Mesendoderm (in vitro differentiated cells): ENCODE measurements at regions not wholly inside any gene's neighbourhood (a gene's known extent, or its start where the extent isn't known, plus 50 kb on each side); places are given as distances from the start of the nearest gene placed in this dataset.

Experiments used
- DNase-seq: peaks from one replicate; pipeline ENCODE4 v3.0.0; 2013
- H2AK5ac ChIP-seq: 2 replicates; pipeline ENCODE4 v1.6.1; 2013; ENCODE audit warnings: low read length, inconsistent platforms
- H2BK120ac ChIP-seq: 2 replicates; pipeline ENCODE4 v1.6.1; 2013; ENCODE audit warnings: low read depth, mild to moderate bottlenecking, low read length, moderate library complexity, mixed read lengths
- H2BK15ac ChIP-seq: replicated peaks from 2 replicates; pipeline ENCODE4 v1.6.1; 2013; ENCODE audit warnings: low read depth, mild to moderate bottlenecking, moderate library complexity
- H2BK5ac ChIP-seq: 2 replicates; pipeline ENCODE4 v1.6.1; 2013; ENCODE audit warnings: low read length, inconsistent platforms
- H3K18ac ChIP-seq: 2 replicates; pipeline ENCODE4 v1.6.1; 2013; ENCODE audit warnings: mild to moderate bottlenecking, low read length, mixed read lengths
- H3K23ac ChIP-seq: one replicate; pipeline ENCODE4 v1.6.1; 2013; ENCODE audit warnings: low read length
- H3K27ac ChIP-seq: 2 replicates; pipeline ENCODE4 v1.5.1; 2013; ENCODE audit warnings: low read depth, mild to moderate bottlenecking, inconsistent platforms, low read length, moderate library complexity
- H3K27me3 ChIP-seq: 2 replicates; pipeline ENCODE4 v1.6.1; 2013; ENCODE audit warnings: low read length, control low read depth, mild to moderate bottlenecking, inconsistent platforms; ENCODE audit not compliant: insufficient read depth, poor library complexity
- H3K36me3 ChIP-seq: 2 replicates; pipeline ENCODE4 v1.6.1; 2013; ENCODE audit warnings: low read length, inconsistent platforms; ENCODE audit not compliant: control insufficient read depth, insufficient read depth
- H3K4ac ChIP-seq: one replicate; pipeline ENCODE4 v1.6.1; 2013; ENCODE audit warnings: low read depth, mild to moderate bottlenecking, low read length, moderate library complexity
- H3K4me1 ChIP-seq: 2 replicates; pipeline ENCODE4 v1.6.1; 2013; ENCODE audit warnings: low read depth, low read length, inconsistent platforms; ENCODE audit not compliant: control insufficient read depth
- H3K4me2 ChIP-seq: 2 replicates; pipeline ENCODE4 v1.6.1; 2013; ENCODE audit warnings: low read length
- H3K4me3 ChIP-seq: 2 replicates; pipeline ENCODE4 v1.5.1; 2013; ENCODE audit warnings: mild to moderate bottlenecking, low read length
- H3K56ac ChIP-seq: one replicate; pipeline ENCODE4 v1.6.1; 2013; ENCODE audit warnings: low read length
- H3K79me1 ChIP-seq: 2 replicates; pipeline ENCODE4 v1.6.1; 2013; ENCODE audit warnings: low read length, inconsistent platforms
- H3K79me2 ChIP-seq: 2 replicates; pipeline ENCODE4 v1.6.1; 2013; ENCODE audit warnings: mild to moderate bottlenecking, low read length; ENCODE audit not compliant: control insufficient read depth, insufficient read depth
- H3K9ac ChIP-seq: 2 replicates; pipeline ENCODE4 v1.6.1; 2013; ENCODE audit warnings: low read length, inconsistent platforms
- H4K5ac ChIP-seq: one replicate; pipeline ENCODE4 v1.6.1; 2013; ENCODE audit warnings: low read length
- H4K8ac ChIP-seq: one replicate; pipeline ENCODE4 v1.6.1; 2013; ENCODE audit warnings: low read depth, mild to moderate bottlenecking, control low read depth, low read length, moderate library complexity
- WGBS: extraction: QIAGEN DNeasy Blood & Tissue Kit; methylation state at CpG from one replicate; pipeline ENCODE4 v1.1.7; 2013; ENCODE audit warnings: low lambda C conversion rate, missing lambda C conversion rate; ENCODE audit not compliant: insufficient coverage; ENCODE audit errors: extremely low coverage; 5-methylcytosine and 5-hydroxymethylcytosine counted together

GRCh38 chr4:138576684-138577083, 334.5 kb upstream of the SLC7A11 start:
- no peak overlapping the region for H2BK15ac ChIP-seq

GRCh38 chr4:138573246-138573645, 331.1 kb upstream of the SLC7A11 start:
- Histone ChIP-seq H4K5ac (no peak overlapping the region), H3K27me3 (no peaks in the 10 kb centered on the region), H3K4me2 (no peak overlapping the region), H2BK120ac (no peak overlapping the region), H4K8ac (no peak overlapping the region), H2BK15ac (peak overlapping the region; percentile 64), H3K56ac (no peak overlapping the region), H3K79me2 (no peaks in the 10 kb centered on the region), H3K4ac (no peak overlapping the region), H3K4me3 (no peak overlapping the region), H2BK5ac (no peak overlapping the region), H3K9ac (no peak overlapping the region), H3K18ac (no peak overlapping the region), H3K4me1 (no peaks in the 10 kb centered on the region), H3K79me1 (no peaks in the 10 kb centered on the region), H3K36me3 (no peaks in the 10 kb centered on the region), H2AK5ac (no peak overlapping the region), H3K27ac (no peak overlapping the region), H3K23ac (no peak overlapping the region)
- no peak for DNase-seq
- no CpG with 5 or more reads among the region's 3 CpGs for WGBS

More at GRCh38 chr4:138576684-138577083, 334.5 kb upstream of the SLC7A11 start:
- H2BK120ac ChIP-seq = no peak overlapping the region
- no peak overlapping the region for H2AK5ac ChIP-seq
- WGBS = no CpG with 5 or more reads among the region's 3 CpGs
- no peak overlapping the region for H3K56ac ChIP-seq
- H3K9ac ChIP-seq = no peak overlapping the region
- H2BK5ac ChIP-seq = no peak overlapping the region
- DNase-seq = peak; percentile 81
- H3K4me2 ChIP-seq = no peak overlapping the region
- H4K8ac ChIP-seq = no peak overlapping the region
- H3K27me3 ChIP-seq = no peaks in the 10 kb centered on the region
- no peaks in the 10 kb centered on the region for H3K36me3 ChIP-seq
- no peak overlapping the region for H3K27ac ChIP-seq
- no peak overlapping the region for H3K4ac ChIP-seq
- no peaks in the 10 kb centered on the region for H3K79me2 ChIP-seq
- no peaks in the 10 kb centered on the region for H3K4me1 ChIP-seq
- H3K79me1 ChIP-seq = no peaks in the 10 kb centered on the region
- no peak overlapping the region for H3K18ac ChIP-seq
- H3K4me3 ChIP-seq = no peak overlapping the region
- no peak overlapping the region for H4K5ac ChIP-seq
- H3K23ac ChIP-seq = no peak overlapping the region

- no peak overlapping the region for H3K56ac ChIP-seq
- H3K4me2 ChIP-seq = no peak overlapping the region
- H3K9ac ChIP-seq = no peak overlapping the region
- H3K23ac ChIP-seq = no peak overlapping the region
- no peaks in the 10 kb centered on the region for H3K4me1 ChIP-seq
- no peak overlapping the region for H3K4ac ChIP-seq
- no peak overlapping the region for H3K4me3 ChIP-seq
- WGBS = no CpG with 5 or more reads among the region's 2 CpGs
- H3K36me3 ChIP-seq = no peaks in the 10 kb centered on the region
- no peak overlapping the region for H4K5ac ChIP-seq
- H3K18ac ChIP-seq = no peak overlapping the region
- H2BK5ac ChIP-seq = no peak overlapping the region
- H2BK15ac ChIP-seq = no peak overlapping the region
- H4K8ac ChIP-seq = no peak overlapping the region
- H3K27me3 ChIP-seq = no peaks in the 10 kb centered on the region
- H2BK120ac ChIP-seq = no peak overlapping the region
- H3K79me2 ChIP-seq = no peaks in the 10 kb centered on the region
- H3K79me1 ChIP-seq = no peaks in the 10 kb centered on the region
- no peak overlapping the region for H2AK5ac ChIP-seq
- no peak for DNase-seq
- H3K27ac ChIP-seq = no peak overlapping the region
Measured at GRCh38 chr4:138572007-138572406, 329.9 kb upstream of the SLC7A11 start.

- H3K9ac ChIP-seq = no peak overlapping the region
- no peaks in the 10 kb centered on the region for H3K79me1 ChIP-seq
- H3K27ac ChIP-seq = no peak overlapping the region
- H3K4me3 ChIP-seq = no peak overlapping the region
- H3K4me1 ChIP-seq = no peaks in the 10 kb centered on the region
- H2AK5ac ChIP-seq = no peak overlapping the region
- DNase-seq = no peak
- H3K56ac ChIP-seq = no peak overlapping the region
- H3K27me3 ChIP-seq = no peaks in the 10 kb centered on the region
- H2BK5ac ChIP-seq = no peak overlapping the region
- WGBS = no CpG with 5 or more reads among the region's 3 CpGs
- no peak overlapping the region for H2BK15ac ChIP-seq
- no peak overlapping the region for H3K4ac ChIP-seq
- H4K5ac ChIP-seq = no peak overlapping the region
- H2BK120ac ChIP-seq = no peak overlapping the region
- H3K4me2 ChIP-seq = no peak overlapping the region
- no peak overlapping the region for H4K8ac ChIP-seq
- H3K36me3 ChIP-seq = no peaks in the 10 kb centered on the region
- H3K18ac ChIP-seq = no peak overlapping the region
- H3K79me2 ChIP-seq = no peaks in the 10 kb centered on the region
- H3K23ac ChIP-seq = no peak overlapping the region
Measured at GRCh38 chr4:138567696-138568095, 325.5 kb upstream of the SLC7A11 start.

- H2AK5ac ChIP-seq = no peak overlapping the region
- H3K79me2 ChIP-seq = no peaks in the 10 kb centered on the region
Measured at GRCh38 chr4:138565576-138565975, 323.4 kb upstream of the SLC7A11 start.

GRCh38 chr4:138562544-138562991, 320.4 kb upstream of the SLC7A11 start:
- Histone ChIP-seq H3K79me1 (no peaks in the 10 kb centered on the region), H3K4me3 (no peak overlapping the region), H3K27me3 (no peaks in the 10 kb centered on the region), H3K36me3 (no peaks in the 10 kb centered on the region), H4K8ac (no peak overlapping the region), H3K23ac (no peak overlapping the region), H2BK120ac (no peak overlapping the region), H2BK15ac (no peak overlapping the region), H3K18ac (peak overlapping the region; percentile 5), H4K5ac (no peak overlapping the region), H3K56ac (no peak overlapping the region), H3K79me2 (no peaks in the 10 kb centered on the region), H3K4me1 (no peaks in the 10 kb centered on the region), H3K4ac (no peak overlapping the region), H2AK5ac (no peak overlapping the region), H3K4me2 (no peak overlapping the region), H3K9ac (no peak overlapping the region), H2BK5ac (no peak overlapping the region), H3K27ac (no peak overlapping the region)
- WGBS = no CpG with 5 or more reads among the region's 1 CpG
- DNase-seq = no peak

More at GRCh38 chr4:138565576-138565975, 323.4 kb upstream of the SLC7A11 start:
- Histone ChIP-seq H3K79me1 (no peaks in the 10 kb centered on the region), H3K56ac (no peak overlapping the region), H3K23ac (no peak overlapping the region), H2BK15ac (no peak overlapping the region), H3K4ac (no peak overlapping the region), H3K36me3 (no peaks in the 10 kb centered on the region), H3K9ac (no peak overlapping the region), H2BK120ac (no peak overlapping the region), H2BK5ac (no peak overlapping the region), H3K4me1 (no peaks in the 10 kb centered on the region), H3K18ac (no peak overlapping the region), H4K8ac (no peak overlapping the region), H4K5ac (no peak overlapping the region), H3K4me2 (no peak overlapping the region), H3K27me3 (no peaks in the 10 kb centered on the region), H3K27ac (no peak overlapping the region), H3K4me3 (no peak overlapping the region)
- DNase-seq = no peak
- WGBS = no CpG with 5 or more reads among the region's 4 CpGs
